Fibroblast of villous mesenchyme (primary cell): ENCODE measurements at regions not wholly inside any gene's neighbourhood (a gene's known extent, or its start where the extent isn't known, plus 50 kb on each side); places are given as distances from the start of the nearest gene placed in this dataset.
"Not testable (repeated sequence)": the region's sequence is repeated elsewhere in the genome, so short reads cannot be mapped to it uniquely, and the experiment has no call there.

ENCODE experiments used
- DNase-seq: peaks from one replicate; pipeline ENCODE4 v3.0.0-alpha.2; 2010; ENCODE audit warnings: low read depth
- H3K4me3 ChIP-seq: 2 replicates; pipeline ENCODE4 v1.5.1; 2011; ENCODE audit warnings: low read depth, mild to moderate bottlenecking, low read length
- CTCF ChIP-seq: IDR thresholded peaks from 2 replicates; pipeline ENCODE4 v1.5.1; 2012; ENCODE audit warnings: low read depth, mild to moderate bottlenecking, low read length; ENCODE audit not compliant: insufficient read depth

GRCh38 chr4:42308247-42308646 is 89.0 kb upstream of the SHISA3 start:
- DNase-seq = no peak
- H3K4me3 ChIP-seq = no peak overlapping the region
- TF ChIP-seq CTCF = no peak

- TF ChIP-seq CTCF = no peak
- H3K4me3 ChIP-seq = no peak overlapping the region
- no peak for DNase-seq
These were observed 87.7 kb upstream of the SHISA3 start for GRCh38 chr4:42309361-42310260.

- TF ChIP-seq CTCF = no peak
- DNase-seq = no peak
These were observed 86.9 kb upstream of the SHISA3 start for GRCh38 chr4:42310358-42310757.

GRCh38 chr4:42310806-42311205 is 86.5 kb upstream of the SHISA3 start:
- DNase-seq = no peak
- no peak for TF ChIP-seq CTCF
- no peak overlapping the region for H3K4me3 ChIP-seq

More at GRCh38 chr4:42310358-42310757, 86.9 kb upstream of the SHISA3 start:
- no peak overlapping the region for H3K4me3 ChIP-seq

GRCh38 chr4:42311591-42311990 is 85.7 kb upstream of the SHISA3 start:
- TF ChIP-seq CTCF = no peak
- DNase-seq = no peak
- no peak overlapping the region for H3K4me3 ChIP-seq

- DNase-seq, H3K4me3 ChIP-seq: not testable (repeated sequence)
These were observed 83.9 kb upstream of the SHISA3 start for GRCh38 chr4:42313420-42313819.

- no peak for TF ChIP-seq CTCF
- no peak for DNase-seq
These were observed 83.4 kb upstream of the SHISA3 start for GRCh38 chr4:42313872-42314271.

More at GRCh38 chr4:42313872-42314271, 83.4 kb upstream of the SHISA3 start:
- no peak overlapping the region for H3K4me3 ChIP-seq
